GM21447 (cell line): ENCODE measurements at regions not wholly inside any gene's neighbourhood (a gene's known extent, or its start where the extent isn't known, plus 50 kb on each side); places are given as distances from the start of the nearest gene placed in this dataset.

ENCODE experiments used
- ATAC-seq: cut with Tn5 transposase; IDR thresholded peaks from one replicate; pipeline ENCODE4 v1.9.1; 2021; ENCODE audit not compliant: unreplicated experiment

DNA sequence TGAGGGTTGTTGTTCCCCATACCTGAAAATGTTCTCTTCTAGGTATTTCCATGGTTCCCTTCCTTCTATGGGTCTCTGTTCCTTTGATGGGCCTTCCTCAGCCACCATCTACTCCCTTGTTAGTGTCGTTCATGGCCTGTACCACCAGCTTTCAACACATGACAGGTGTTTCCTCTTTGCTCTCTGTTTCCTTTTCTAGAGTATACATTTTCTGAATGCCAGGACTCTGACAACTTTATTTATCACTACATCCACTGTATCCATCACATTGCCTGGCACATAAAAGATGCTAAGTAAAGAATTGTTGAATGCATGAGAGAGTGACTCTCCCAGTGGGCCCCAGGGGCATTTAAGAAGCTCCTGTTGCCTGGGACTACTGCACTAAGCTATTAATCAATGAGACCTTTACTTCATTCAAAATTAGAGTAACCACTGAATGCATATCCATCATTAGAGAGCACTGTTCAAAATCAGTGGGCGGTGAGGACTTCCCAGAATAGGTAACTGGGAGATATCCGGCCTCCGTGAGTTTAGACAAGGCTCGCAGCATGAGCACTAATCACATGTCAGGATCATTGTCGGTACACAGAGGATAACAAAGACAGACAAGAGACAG lies 255.0 kb downstream of the CBLN1 start:
- ATAC-seq = no peak

- no peak for ATAC-seq
These were observed 256.7 kb downstream of the CBLN1 start for GRCh38 chr16:49024896-49025295.

DNA sequence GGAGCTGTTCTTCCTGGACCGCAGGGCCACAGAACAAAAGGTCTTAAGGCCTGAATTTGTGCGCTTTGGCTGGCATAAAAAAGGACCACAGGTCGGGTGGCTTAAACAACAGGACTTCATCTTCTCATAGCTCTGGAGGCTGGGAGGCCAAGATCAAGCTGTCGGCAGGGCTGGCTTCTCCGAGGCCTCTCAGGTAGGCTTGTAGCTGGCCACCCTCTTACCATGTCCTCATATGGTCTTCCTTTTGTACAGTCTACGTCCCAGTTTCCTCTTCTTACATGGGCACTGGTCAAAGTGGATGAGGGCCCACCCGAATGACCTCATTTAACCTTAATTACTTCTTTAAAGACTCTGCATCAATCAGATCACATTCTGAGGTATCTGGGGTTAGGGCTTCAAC lies 257.6 kb downstream of the CBLN1 start:
- no peak for ATAC-seq

DNA sequence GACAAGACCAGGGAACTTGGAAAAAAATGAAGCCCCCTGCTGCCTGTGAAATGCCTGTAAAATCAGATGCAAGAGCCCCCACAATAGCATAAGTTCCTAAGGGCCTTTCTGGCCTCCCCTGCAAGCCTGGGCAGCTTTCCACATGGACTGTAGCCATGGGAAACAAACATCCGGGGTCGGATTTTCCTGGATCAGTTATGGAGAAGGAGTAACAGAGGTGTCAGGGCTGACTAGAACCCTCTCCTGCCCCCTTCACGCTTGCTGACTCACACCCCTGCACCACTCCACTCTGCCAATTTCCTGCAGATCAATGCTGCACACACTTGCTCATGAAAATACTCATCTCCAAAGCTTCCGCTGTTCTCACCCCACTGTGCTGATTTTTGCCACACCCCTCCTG lies 258.6 kb downstream of the CBLN1 start:
- no peak for ATAC-seq

DNA sequence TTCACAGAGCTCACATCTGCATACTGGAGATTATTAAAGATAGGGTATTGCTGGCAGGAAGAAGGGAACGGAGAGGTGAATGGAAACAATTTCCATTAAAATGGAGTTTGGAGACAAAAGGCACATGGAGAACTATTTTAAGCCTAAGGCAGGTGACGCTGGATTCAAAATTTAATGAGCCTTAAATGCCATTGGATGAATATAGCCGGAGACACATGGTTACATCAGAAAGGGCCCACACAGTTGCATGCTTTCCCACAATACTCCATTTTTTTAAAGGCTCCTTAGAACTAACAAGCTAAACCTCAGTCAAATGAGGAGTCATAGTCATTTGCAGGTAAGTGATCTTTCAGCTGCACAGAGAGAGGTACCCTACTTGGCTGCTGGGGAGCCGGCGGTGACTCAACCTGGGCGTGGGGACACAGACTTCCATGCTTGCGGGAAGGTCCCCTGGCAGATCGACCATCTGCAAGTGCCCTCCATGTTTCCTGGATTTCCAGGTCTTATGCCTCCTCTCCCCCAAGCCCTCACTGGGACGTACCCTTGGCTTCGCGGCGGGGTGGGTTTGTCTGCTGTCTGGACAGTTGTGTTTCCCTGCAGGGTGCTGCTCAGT lies 259.2 kb downstream of the CBLN1 start:
- ATAC-seq = no peak

DNA sequence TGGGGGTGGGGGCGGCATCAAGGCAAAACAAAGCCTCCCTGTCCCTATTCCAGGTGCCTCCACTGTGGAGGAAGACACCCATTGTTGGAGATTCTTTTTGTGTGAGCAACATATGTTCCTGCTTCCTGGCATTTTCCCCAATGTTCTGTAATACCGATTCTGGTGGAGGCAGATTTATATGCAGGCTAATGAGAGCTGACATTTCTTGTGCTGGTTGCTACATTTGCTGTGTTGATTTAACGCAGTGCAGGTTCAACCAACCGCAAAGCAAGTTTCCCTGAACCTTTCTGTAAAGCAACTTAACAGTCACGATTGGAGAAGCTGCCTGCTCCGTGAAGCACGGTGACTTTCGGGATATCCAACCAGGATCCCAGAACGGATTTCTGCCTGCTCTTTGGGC lies 260.5 kb downstream of the CBLN1 start:
- ATAC-seq = no peak

DNA sequence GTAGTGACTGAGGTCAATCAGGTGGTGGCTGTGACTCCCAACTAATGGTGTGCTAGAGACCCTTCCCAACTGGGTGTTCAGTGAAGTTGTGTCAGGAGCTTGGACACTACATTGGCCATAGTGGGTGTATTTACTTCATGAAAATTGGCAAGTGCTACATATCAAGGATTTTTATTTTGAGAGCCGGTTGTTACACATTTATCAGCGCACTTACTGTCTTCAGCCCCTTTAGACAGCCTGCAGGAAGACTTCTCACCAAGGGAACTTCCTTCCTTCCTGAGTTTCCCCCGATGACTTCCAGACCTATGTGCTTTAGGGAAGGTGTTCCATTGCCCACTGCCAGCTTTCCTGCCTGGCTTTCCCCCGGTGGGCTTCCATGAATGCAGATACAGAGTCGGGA lies 261.2 kb downstream of the CBLN1 start:
- ATAC-seq = no peak

- no peak for ATAC-seq
These were observed 261.8 kb downstream of the CBLN1 start for GRCh38 chr16:49019831-49020230.

GRCh38 chr16:49019081-49019633 lies 262.5 kb downstream of the CBLN1 start:
- no peak for ATAC-seq

DNA sequence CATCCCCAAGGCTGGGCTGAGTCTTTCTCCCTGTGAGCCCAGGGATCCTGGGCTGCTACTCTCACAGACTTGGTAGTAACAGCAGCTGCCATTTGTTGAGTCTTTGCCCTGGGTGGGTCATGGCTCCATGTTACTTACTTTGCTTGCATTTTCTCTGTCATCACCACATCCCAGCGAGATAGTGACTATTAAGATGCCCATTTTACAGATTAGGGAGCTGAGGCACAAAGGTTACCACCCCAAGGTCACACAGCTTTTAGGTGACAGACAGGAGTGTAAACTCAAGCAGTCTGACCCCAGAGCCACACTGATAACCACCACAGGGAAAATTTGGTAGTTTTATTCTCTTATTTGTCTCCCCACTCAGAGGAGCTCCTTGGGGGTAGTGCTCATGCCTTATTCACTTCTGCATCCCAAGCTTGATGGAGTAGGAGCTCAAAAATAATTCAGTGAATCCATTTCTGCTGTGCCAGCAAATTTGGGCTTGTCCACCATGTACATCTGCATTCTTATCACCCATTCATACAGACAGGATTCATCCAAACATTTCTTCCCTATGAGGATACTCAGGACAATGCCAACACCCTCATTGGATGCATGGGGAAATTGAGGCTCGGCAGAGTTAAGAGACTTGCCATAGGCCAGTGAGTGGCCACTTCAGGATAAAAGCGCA lies 263.2 kb downstream of the CBLN1 start:
- no peak for ATAC-seq

DNA sequence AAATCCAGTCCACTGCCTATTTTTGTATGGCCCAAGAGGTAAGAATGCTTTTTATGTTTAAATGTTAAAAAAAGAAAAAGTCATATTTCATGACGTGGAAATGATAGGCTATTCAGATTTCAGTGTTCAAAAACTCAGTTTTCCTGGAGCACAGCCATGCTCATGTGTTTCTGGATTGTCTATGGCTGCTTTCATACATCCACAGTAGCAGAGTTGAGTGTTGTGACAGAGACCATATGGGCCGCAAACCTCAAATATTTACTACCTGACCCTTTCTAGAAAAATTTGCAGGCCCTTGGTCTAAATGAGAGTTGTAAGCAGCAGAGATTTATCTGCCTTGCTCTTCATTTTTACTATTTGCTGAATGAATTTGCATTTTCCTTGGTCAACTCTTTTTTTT lies 264.1 kb downstream of the CBLN1 start:
- no peak for ATAC-seq

GRCh38 chr16:49016461-49016860 lies 265.2 kb downstream of the CBLN1 start:
- ATAC-seq = no peak

- ATAC-seq = no peak
These were observed 266.4 kb downstream of the CBLN1 start for GRCh38 chr16:49015225-49015592.

GRCh38 chr16:49014277-49015224 lies 267.1 kb downstream of the CBLN1 start:
- ATAC-seq = no peak

GRCh38 chr16:49013727-49014080 lies 267.9 kb downstream of the CBLN1 start:
- ATAC-seq = no peak

DNA sequence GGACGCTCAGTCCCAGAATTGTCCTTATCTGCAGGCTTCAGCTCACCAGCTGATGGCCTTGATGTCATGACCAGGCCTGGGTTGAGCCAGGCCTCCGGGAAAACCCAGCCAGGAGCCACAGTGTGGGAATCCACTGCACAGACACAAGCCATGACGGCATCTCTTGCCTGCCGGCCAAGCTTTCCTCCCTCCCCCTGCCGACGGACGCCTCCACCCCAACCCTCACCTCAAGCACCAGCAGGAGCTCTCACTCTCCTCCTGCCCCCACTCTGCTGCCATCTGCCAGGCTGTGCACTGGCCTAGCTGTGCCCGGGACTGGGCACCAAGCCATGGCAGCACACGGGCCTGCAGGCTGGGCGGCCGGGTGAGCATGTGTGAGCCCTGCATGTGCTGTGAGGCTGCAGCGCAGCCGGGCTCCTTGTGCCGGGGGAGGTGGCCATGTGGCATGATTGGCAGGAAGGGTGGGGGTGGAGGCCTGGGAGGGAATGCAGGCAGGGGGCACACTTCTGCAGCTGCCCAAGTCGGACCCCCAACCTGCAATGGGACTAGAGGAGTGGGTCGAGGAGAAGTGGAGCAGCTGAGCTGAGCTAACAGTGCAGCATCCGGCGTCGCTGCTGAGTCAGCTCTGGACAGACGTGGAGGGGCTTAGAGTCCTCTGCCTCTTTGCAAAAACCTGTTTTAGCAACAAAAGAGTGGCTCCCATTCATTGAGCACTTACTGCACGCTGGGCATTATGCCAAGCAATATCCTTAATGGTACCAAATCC lies 268.5 kb downstream of the CBLN1 start:
- ATAC-seq = no peak

- no peak for ATAC-seq
These were observed 269.7 kb downstream of the CBLN1 start for GRCh38 chr16:49011901-49012300.

DNA sequence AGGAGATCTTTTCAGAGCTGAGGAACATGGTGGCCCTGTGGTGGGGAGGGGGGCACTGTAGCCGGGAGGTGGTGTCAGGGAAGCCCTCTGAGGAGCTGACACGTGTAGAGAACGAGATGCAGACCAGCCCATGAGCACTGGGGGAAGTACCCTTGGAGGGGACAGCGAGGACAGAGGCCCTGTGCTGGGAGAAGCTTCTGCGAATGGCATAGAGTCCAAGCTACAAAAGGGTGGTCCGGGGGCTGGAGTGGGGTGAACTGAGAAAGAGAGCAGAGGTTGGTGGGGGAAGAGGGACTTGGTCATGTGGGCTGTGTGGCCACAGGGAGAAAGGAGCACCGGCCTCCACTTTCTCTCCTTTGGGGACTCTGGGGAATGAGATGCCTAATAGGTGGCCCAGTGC lies 270.8 kb downstream of the CBLN1 start:
- ATAC-seq = no peak

DNA sequence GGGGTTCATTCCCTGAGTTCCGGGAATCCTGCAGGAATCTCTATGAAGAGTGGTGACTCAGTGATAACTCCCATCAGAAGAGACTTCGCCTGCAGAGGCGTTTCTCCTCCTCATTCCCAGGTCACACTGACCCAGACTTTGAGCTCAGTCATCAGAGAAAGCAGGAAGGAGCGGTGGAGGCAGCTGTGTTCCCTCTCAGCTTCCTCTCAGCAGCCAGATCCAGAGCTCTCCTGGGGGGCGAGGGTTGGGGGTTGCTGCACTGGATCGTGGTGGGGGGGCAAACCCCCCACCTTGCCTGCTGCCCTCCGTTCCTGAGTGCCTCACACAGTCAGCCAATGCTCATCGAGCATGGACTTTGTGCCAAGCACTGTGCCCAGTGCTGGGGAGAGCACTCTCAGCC lies 271.2 kb downstream of the CBLN1 start:
- ATAC-seq = no peak

GRCh38 chr16:49009204-49009603 lies 272.4 kb downstream of the CBLN1 start:
- ATAC-seq = no peak

DNA sequence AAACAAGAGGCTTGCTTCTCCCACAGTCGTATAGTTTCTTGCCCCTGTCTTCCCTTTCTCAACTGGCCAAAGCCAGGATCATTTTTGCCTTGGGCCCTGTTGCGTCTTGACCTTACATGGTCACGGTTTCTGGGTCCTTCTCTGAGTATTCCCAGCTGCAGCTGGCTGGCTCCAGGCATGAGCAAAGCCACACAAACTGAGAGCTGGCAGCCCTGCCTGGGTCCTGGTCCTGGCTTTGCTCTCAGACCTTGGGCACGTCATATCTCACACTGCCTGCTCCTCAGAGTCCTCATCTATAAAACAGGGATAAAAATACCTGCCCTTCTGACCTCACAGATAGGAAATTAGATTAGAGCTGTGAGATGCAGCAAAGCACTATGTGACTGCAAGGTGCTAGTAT lies 277.6 kb downstream of the CBLN1 start:
- ATAC-seq = no peak
